ENCODE measurements at regions not wholly inside any gene's neighbourhood (a gene's known extent, or its start where the extent isn't known, plus 50 kb on each side); places are given as distances from the start of the nearest gene placed in this dataset.

DNA sequence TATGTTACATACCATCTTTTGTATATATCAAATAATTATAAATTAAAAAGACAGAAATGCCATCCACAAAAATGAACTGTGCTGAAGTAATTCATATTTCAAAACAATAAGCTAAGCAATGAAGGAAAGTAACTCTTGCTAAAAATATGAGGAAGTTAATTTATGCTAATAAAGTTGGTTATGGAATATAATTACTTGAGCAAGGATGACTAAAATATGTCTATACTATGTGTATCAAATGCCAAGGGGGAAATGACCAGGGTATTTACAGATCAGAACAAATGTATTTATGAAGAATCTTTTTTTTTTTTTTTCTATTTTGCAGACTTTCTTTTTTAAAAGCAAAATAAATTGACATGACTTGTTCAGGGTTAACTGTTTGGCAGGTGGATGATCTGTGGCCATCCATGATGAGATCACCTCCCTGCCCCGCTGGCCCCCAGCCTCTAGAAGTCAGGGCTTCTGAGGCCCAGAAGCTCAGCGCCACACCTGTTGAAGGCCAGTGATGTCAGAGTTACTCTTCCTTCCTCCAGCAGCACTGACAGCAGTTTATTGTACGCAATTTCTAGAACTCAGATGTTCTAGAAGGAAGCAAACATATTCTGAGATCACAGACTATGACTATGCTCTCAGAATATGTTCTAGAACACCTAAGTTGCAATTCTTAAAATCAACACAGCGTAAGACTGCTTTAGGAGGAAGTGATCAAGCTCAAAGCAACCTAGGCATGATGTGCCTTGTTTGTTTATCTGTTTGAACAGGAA lies 196.1 kb upstream of the KLF14 start:
- DNase-seq (ENCODE audit: low read depth in 2 of 2) = no peak

DNA sequence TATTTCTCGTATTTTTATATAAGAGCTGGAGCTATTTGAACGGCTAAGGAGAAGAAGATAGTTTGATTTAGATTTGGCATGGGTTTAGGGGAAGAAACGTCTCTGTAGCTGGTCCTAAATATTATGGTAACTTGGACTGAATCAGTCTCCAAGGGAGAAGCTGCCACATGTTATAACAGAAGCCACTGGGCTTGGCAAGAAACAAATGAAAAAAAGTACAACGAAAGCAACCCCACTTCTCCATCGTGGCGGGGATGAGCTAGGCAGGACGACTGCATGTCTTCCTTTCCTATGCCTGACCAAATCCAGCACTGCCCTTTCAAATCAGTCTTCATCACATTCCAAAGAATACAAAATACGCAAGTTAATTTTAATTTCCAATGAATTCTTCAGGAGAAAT lies 196.7 kb upstream of the KLF14 start:
- DNase-seq (ENCODE audit: low read depth in 2 of 2) = no peak

DNA sequence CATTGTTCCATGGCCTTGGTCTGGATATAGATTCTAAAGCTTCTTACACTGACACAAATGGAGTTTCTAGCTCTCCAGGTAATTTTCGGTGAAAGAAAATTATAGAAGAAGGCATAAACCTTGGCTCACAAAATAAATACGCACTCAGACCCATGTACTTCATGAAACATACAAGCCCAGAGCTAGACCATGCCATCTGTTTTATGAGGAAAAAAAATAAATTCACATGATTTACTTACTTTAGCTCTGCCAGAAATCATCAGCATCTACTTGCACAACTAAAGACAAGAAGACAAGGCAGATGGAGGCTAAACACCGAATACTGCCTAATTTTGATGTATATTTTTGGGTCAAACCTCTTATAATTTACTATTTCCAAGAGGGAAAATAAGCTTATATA lies 197.4 kb upstream of the KLF14 start:
- DNase-seq (ENCODE audit: low read depth in 2 of 2) = no peak

DNA sequence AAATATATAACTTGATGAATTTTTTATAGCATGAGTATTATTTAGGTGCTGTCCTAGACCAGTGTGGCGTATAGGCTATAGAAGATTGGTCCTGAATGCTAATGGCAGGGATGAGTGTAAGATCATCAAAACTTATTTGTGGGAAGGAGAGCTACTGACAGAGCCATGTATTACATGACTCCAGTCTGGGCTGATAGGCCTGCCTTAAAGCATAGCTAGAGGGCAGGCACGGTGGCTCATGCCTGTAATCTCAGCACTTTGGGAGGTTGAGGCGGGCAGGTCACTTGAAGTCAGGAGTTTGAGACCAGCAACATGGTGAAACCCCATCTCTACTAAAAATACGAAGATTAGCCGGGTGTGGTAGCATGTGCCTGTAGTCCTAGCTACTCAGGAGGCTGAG lies 198.1 kb upstream of the KLF14 start:
- no peak for DNase-seq (ENCODE audit: low read depth in 2 of 2)

DNA sequence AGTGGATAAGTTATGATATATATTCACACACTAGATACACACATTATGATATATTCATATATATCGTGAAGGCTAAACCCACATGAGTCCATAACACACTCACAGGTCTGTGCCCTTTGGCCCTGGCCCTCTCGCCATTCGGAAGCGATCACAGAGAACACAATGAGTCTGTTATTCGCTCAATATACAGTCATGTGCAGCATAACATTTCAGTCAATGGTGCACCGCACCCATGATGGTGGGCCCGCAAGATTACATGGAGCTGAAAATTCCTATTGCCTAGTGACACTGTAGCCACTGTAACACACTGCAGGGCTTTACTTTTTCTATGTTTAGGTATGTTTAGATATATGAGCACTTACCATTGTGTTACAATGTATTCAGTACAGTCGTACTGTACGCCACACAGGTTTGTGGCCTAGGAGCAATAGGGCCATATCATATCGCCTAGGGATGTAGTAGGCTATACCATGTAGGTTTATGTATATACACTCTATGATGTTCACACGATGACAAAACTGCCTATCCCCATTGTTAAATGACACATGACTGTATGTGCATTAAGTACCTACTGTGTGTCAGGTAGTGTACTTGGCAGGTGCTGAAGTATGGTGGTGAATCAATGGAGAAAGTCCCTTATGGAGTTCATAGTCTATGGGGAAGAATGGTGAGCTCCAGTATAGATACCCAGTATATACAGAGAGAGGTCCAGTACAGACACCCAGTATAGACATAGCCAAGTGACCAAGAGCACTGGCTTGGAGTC lies 198.8 kb upstream of the KLF14 start:
- no peak for DNase-seq (ENCODE audit: low read depth in 2 of 2)

DNA sequence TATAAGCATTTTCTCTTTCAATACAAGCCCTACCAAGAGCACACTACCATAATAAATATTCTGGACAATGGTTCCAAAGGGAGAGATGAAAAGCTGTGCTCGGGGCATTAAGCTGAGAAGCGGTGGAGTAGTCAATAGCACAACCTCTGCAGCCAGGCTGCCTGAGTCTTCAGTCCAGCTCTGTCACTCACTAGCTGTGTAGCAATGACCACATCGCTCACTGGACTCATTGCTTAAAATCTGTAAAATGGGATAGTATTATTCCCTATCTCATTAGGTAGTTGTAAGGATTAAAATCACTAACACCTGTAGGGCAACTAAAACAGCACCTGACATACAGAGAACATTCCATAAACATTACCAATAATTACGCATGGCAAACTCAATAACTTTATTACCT lies 199.9 kb upstream of the KLF14 start:
- DNase-seq (ENCODE audit: low read depth in 2 of 2) = no peak

DNA sequence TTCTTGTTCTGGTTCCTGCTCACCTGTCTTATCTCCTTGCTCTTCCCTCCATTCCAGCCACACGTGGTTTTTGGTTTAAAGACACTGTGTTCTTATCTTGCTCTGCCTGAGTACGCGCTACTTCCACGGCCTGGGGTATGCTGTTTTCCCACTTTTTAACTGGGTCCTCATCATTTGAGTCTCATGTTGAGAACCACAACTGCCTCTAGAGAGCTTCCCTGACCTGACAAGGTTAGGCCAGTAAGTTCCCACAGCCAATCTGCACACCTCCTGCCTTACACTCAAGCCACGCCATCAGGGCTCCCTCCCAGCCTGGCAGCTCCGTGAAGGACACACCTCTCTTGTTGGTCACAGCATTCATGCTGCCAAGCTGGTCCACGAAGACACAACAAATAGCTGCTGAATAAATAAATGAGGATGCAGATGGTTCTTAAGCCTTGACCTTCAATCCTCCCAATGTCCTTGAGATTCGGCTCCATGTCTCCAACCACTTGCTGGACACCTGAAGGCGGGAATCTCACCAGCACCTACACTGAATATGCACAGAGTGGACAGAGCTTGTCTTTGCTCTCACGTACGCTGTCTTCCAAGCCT lies 201.7 kb upstream of the KLF14 start:
- DNase-seq (ENCODE audit: low read depth in 2 of 2) = no peak

DNA sequence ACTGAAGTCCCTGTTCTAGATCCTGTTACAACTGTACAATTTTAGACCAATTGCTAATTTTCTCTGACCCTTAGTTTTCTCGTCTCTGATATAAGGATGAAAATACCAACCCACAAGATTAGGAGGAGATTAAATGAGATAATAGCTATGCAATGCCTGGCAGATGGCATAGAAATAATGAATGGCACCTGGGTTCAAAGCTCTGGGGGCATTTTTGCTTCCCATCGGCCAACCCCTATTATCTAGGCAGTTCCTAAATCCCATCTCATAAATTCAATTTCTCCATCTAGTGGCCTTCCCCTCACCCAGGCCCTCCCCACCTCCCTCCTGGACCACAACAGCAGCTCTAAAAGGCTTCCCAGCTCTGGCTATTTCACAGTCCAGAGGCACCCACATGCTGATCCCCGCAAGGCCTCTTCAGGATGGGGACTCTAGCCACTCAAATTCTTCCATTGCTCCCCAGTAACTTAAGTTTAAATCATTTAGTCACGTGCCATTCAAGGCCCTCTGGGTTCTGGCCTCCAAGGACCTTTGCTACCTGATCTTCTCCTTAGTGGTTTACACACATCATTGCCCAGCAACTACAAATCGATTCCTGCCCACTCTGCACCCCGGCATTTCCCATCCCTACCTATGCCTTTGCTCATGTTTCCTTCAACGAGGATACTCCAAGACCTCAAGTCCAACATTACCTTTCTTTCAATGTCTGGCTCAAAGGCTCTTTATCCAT lies 202.4 kb upstream of the KLF14 start:
- DNase-seq (ENCODE audit: low read depth in 2 of 2) = no peak

DNA sequence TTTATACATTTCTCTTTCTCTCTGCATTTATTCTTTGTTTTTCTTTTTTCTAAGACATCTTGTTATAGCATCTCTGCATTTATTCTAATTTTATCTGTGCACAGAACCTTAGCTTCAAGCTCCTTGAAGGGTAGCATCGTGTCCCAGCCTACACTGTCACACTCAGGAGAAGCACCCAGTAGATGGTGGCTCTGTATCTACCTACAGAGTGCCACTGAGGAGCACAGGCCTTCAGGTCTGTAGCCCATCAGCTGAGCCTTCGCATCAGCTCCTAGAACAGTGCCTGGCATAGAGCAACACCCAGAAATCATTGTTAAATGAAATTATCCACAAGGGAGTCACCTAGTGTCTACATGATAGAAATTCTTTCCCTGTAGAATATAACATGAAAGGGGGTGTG lies 203.0 kb upstream of the KLF14 start:
- no peak for DNase-seq (ENCODE audit: low read depth in 2 of 2)

DNA sequence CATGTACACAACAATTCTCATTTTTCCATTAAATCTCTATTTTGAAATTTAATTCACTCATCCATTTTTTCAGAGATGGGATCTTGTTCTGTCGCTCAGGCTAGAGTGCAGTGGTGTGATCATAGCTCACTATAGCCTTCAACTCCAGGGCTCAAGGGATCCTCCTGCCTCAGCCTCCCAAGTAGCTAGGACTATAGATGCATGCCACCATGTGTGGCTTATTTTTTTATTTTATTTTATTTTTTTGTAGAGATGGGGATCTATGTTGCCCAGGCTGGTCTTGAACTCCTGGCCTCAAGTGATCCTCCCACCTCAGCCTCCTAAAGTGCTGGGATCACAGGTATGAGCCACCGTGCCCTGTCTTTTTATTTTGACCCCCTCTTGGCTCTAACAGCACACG lies 203.8 kb upstream of the KLF14 start:
- DNase-seq (ENCODE audit: low read depth in 2 of 2) = no peak

DNA sequence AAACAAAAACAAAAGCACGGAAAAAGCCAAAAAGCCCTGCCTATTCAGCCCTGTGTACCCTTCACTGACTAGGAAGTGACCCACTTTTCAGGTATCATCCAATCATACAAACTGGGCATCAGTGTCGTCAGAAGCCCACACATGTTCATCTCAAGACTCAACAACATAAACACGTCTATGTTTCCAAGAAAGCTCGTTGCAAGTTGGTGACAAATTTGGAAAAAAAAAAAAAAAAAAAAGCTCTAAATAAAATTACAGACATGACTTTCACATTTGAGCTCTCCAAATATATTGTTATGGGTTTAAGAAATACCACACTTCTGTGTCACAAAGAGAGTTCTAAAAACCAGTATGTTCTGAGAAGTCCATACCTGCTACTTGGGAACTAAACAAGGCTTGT lies 204.7 kb upstream of the KLF14 start:
- DNase-seq (ENCODE audit: low read depth in 2 of 2) = no peak

DNA sequence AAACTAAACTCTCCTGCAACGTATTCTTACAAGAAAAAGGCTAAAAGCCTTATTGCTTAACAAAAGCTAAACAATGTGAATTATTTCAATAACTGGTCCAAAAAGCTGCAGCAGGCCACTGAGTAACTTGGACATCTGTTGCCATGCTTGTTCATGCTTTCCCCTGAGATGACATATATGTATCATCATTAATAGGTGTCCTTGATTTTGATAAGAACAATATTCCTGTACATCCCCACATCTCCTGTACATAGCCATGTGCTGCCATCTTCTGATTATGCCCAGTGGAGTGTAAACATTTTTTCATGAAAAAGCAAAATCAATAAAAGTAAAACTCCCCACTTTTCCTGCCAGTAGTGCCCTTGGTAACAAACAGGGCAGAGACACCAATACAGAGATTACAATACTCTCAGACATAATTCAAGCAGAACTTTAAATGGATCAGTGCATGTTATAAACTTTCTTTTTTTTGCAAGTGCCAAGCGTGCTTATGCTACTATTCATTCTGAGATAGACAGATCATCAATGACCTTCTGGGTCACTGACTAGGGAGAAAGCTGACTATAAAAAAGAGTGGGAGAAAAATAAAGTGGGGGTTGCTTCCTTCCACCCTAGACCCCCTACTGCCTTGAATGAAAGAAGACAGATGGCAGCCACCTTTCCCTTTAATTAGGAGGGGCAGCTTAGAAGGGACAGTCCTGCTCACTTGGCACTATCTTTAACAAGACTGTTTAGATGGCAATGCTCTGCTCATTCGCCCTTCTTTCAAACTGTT lies 205.5 kb upstream of the KLF14 start:
- DNase-seq (ENCODE audit: low read depth in 2 of 2) = no peak

DNA sequence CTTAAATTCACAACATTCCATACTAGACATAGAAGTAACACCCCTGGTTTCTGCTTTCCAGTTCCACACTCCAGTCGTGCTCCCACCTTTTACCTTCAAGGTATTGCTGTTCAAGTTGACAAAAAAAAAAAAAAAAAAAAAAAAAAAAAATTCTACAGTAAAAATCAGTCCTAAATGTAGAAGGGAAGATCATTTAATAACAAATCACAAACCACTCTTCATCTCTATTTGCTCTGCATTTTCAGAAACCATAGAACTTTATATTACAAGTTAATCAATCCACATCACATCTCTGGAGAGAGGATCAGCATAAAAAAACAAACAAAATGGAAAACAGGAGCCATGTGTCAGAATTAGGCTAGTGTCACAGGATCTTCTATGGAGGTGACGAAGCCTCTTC lies 206.3 kb upstream of the KLF14 start:
- DNase-seq (ENCODE audit: low read depth in 2 of 2) = no peak

DNA sequence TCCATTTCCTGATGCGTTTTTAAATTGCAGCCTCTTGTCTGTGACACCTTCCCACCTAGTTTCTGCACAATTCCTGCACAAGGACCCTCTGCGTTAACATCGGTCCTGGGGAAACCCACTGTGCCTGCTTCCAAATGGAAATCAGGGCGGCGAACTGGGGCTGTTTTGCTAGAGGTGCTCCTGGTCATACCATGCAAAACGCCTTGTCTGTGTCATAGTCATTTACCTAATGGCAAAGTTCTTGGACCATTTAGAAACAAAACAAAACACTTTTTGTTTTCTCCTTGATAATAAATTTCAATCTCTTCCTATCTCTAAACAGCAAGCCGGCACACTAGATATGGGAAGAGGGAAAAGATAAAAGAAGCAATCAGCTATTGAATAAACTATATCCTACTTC lies 206.9 kb upstream of the KLF14 start:
- no peak for DNase-seq (ENCODE audit: low read depth in 2 of 2)

DNA sequence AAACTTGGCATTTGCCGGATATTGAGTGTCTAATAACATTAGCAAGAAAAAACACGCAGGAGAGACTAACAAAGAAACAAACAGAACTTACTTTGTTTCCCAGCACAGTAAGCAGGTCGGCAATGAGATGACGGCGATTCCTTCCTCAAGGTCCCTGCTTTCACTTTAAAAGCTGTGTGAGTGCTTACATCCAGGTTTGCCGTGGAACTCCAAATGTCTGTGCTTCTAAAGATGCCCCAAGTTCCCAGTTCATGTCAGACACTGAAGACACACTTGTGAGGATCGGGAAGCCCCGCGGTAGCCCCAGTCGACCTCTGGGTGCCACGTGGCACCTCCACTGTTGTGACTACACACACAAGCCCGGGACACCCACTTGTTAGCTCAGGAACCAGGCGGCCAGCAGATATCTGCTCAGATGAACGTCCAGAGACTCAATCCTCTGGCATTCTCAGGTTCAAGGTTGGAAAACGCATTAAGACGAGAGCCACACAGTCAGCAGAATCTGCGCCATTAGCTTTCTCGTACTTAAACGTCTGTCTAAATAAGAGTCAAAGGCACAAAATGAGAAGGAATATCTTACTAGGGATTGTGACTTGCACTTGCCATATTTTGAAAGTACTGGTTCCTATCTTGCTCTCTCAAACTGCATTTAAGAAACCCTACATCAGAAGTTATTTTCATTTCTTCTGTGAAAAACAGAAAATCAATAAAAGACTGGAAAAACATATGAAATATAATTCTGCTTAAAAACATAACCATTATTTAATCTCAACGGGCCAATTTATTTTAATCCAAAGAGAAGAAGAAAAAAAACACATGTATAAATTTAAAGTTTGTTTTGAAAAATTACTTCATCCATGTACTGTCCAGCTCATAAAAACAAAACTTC lies 207.6 kb upstream of the KLF14 start:
- DNase-seq (ENCODE audit: low read depth in 2 of 2) = no peak

DNA sequence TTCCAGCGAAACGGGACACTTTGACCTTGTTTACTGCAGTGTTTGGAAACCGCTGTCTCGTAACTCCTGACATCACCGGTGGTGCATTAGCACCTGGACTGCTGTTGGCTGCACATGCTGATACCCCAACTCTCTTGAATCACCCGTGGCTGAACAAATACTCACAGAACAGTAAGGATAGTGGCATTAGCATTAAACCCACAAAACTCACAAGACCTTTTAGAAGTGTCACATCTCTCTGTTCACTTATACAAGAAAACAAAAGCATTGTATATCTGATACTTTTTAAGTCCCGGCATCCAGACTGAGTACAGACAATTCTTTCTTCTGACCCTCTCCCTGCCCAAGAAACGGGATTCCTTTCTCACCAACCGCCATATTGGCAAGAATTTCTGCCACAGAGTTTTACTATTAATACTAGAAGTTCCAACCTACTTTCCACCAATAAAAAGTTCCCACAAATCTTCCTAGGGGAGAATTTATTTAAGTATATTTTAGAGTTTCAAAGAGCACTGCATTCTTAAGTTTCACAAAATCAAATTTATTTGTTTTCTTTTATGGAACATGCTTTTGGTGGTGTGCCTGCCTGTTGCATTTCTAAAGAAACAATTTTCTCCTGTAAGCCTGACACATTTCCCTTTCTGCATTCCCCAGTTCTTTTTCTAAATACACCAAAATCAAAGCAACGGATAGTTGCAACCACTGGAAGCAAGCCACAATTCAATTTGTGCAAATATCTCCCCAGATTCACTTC lies 208.4 kb upstream of the KLF14 start:
- no peak for DNase-seq (ENCODE audit: low read depth in 2 of 2)

DNA sequence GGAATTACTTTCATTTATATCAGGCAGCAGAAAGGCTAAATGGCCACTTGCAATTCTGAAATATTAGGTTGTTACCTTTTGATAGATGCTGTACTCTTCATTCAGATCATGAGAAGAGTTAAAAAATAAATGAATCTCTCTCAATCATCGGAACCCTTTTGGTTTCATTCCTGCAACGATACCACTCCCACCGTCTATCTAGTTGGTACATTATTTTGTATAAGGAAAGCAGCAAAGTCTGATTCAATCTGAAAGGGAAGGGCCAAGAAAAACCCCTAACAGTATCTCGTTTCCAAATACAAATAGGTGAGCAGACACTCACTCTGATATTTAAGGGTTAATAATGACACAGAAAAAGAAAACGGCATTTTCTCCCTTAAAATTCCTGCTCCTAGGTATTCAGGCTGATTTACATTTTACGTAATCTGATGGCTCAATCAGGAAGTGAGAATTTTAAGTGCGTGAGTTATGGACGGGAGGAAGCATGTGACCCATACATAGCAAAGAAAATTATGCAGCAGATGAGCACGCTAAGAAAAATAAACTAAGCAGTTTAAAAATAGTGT lies 209.4 kb upstream of the KLF14 start:
- DNase-seq (ENCODE audit: low read depth in 2 of 2) = no peak

DNA sequence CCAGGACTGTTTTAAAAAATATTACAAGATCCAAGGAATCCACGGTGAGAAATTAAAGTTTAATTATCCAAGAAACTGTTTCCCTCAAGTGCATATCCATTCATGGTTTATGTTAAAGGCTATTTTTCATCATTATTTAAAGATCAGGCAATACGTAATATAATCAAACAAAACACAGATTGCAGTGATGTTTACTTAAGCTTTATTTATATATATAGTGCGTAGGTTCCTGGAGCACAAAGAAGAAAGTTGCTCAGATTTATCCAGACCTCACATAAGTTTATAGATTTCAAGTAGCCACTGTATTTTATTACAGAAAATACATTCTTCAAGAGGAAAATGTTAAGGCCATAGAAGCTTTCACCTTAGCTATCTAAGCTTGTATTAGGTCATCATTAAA lies 210.0 kb upstream of the KLF14 start:
- no peak for DNase-seq (ENCODE audit: low read depth in 2 of 2)

DNA sequence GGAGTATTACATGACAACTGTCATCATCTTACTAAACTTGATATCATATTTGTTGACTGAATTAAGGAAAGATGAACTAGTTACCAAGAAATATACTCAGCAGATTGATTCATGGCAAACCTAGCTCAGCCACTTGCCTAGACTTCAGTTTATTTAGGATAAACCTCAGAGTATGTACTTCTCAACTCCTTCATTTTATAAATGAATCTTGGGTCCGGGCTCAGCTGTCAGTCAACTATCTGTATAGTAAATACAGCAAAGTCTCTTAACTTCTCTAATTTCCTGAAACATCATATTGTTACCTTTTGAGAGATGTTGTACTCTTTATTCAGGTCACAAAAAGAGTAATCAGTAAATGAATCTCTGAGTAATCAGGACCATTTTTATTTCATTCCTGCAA lies 211.0 kb upstream of the KLF14 start:
- DNase-seq (ENCODE audit: low read depth in 2 of 2) = no peak

DNA sequence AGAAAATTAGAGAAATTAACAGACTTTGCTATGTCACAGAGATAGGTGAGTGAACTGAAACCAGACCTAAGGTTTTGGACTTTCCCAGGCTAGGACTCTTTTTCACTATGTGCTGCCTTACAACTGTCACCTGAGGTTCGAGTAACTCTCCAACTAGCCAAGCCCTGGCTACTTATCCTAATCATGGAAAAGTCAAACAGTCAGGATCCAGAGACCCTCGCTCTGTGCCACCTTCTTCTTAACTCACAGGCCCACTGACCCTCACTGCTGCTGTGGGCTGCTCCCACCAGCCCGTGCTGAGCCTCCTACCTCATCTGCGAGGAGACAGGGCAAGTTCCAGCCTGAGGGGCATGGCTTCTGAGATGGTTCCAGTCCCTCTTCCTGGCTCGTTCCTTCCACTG lies 211.4 kb upstream of the KLF14 start:
- no peak for DNase-seq (ENCODE audit: low read depth in 2 of 2)

Measured in stimulated activated CD4-positive, alpha-beta T cell treated with anti-CD3 and anti-CD28 coated beads, Interleukin-15, amount 100 ng/mL, for 48 hours (primary cell).